ENCODE measurements at regions not wholly inside any gene's neighbourhood (a gene's known extent, or its start where the extent isn't known, plus 50 kb on each side); places are given as distances from the start of the nearest gene placed in this dataset.
"Not testable (repeated sequence)": the region's sequence is repeated elsewhere in the genome, so short reads cannot be mapped to it uniquely, and the experiment has no call there.

DNA sequence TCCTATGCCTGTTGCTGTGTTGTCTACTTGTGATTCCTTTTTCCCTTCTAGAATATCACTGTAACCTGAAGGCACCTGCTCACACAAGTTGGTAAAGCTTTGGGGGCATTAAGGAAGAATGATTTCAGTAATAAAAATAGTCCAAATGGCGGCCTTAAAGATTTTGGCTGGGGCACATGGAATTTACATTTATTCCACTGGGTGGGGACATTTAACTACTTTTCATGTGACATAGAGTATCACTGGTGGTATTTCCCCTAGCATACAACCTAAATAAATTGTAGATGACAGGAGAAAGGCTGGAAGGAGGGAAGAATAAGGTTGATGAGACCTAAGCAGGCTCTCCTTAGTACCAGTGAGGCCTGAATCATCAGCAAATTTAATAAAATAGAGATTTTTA is 121.8 kb upstream of the EDA2R start:
- H3K4me3 ChIP-seq (ENCODE audit: low read depth, poor library complexity, severe bottlenecking): no peak overlapping the region
- 68 to 75% methylated on average over 1 of the region's 1 CpG for WGBS, 2 donors
- no peak for DNase-seq (ENCODE audit: low spot score in 2 of 2)
- no peak for TF ChIP-seq POLR2A (IDR thresholded peaks at IDR 0.05)
- TF ChIP-seq, protein P1, sequence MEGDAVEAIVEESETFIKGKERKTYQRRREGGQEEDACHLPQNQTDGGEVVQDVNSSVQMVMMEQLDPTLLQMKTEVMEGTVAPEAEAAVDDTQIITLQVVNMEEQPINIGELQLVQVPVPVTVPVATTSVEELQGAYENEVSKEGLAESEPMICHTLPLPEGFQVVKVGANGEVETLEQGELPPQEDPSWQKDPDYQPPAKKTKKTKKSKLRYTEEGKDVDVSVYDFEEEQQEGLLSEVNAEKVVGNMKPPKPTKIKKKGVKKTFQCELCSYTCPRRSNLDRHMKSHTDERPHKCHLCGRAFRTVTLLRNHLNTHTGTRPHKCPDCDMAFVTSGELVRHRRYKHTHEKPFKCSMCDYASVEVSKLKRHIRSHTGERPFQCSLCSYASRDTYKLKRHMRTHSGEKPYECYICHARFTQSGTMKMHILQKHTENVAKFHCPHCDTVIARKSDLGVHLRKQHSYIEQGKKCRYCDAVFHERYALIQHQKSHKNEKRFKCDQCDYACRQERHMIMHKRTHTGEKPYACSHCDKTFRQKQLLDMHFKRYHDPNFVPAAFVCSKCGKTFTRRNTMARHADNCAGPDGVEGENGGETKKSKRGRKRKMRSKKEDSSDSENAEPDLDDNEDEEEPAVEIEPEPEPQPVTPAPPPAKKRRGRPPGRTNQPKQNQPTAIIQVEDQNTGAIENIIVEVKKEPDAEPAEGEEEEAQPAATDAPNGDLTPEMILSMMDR (IDR thresholded peaks at IDR 0.05): no peak
- intact Hi-C loops (cut with DNase I; ENCODE audit: low total_unique reads): no loop called here

DNA sequence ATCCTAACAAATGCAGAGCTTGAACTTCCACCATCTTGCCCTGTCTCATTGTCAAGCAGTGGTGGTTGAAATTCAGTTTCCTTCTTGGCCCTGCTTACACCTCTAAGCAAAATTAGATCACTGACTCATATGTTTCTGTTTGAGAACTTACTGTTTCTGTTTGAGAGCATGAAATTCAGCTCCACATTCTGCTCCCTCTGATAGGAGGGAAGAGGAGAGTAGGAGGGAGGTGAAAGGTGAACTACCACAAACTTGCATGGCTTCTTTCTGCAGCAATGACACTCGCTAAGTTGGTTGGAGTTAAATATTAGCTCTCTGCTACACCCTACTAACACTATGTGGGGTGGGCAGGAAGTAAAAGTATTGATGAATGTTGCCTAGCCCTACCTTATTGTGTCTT is 117.8 kb upstream of the EDA2R start:
- WGBS, 2 donors: 59 to 70% methylated on average over 1 of the region's 1 CpG
- no peak for TF ChIP-seq POLR2A (IDR thresholded peaks at IDR 0.05)
- TF ChIP-seq, protein P1 (IDR thresholded peaks at IDR 0.05): no peak
- no peak overlapping the region for H3K4me3 ChIP-seq (ENCODE audit: low read depth, poor library complexity, severe bottlenecking)
- intact Hi-C loops (cut with DNase I; ENCODE audit: low total_unique reads): no loop called here
- DNase-seq (ENCODE audit: low spot score in 2 of 2): no peak

DNA sequence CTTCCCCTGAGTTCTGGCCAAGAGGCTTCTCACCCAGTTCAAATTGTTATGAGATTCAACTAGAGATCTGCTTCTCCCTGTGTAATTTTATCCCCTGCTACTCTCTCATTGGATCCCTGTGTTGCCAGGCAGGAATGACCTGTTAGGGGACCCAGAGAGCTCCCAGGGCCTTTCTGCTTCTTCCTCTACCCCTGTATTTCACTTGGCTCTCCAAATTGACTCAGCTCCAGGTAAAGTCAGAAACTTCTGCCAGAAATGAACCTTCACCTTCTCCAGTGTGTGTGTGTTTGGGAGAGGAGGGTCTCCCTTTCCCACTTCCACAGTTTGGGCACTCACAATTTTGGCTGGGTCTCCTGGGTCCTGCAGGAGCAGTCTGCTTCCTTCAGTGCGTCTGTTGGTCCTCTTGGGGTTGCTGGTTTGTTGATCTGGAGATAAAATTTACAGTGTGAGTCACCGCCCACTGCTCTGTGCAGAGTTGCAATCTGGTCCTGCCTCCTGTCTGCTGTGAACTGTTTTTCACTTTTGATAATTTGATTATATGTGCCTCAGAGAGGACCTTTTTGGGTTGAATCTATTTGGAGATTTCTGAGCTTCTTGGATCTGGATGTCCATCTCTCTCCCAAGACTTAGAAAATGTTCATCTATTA is 112.4 kb upstream of the EDA2R start:
- intact Hi-C loops (cut with DNase I; ENCODE audit: low total_unique reads): no loop called here
- 19 to 42% methylated on average over 2 of the region's 2 CpGs for WGBS, 2 donors
- no peak for DNase-seq (ENCODE audit: low spot score in 2 of 2)
- no peak overlapping the region for H3K4me3 ChIP-seq (ENCODE audit: low read depth, poor library complexity, severe bottlenecking)
- TF ChIP-seq POLR2A (IDR thresholded peaks at IDR 0.05): no peak
- TF ChIP-seq, protein P1 (IDR thresholded peaks at IDR 0.05): no peak

DNA sequence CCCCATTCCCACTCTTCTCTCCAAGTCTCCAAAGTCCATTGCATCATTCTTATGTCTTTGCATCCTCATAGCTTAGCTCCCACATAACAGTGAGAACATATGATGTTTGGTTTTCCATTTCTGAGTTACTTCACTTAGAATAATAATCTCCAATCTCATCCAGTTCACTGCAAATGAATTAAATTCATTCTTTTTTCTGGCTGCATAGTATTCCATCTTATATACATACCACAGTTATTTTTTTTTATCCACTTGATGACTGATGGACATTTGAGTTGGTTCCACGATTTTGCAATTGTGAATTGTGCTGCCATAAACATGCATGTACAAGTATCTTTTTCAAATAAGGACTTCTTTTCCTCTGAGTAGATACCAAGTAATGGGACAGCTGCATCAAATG is 105.6 kb upstream of the EDA2R start:
- H3K4me3 ChIP-seq (ENCODE audit: low read depth, poor library complexity, severe bottlenecking); DNase-seq (ENCODE audit: low spot score in 2 of 2); intact Hi-C loops (cut with DNase I; ENCODE audit: low total_unique reads): not testable (repeated sequence)
- 52 to 70% methylated on average over 1 of the region's 1 CpG for WGBS, 2 donors

DNA sequence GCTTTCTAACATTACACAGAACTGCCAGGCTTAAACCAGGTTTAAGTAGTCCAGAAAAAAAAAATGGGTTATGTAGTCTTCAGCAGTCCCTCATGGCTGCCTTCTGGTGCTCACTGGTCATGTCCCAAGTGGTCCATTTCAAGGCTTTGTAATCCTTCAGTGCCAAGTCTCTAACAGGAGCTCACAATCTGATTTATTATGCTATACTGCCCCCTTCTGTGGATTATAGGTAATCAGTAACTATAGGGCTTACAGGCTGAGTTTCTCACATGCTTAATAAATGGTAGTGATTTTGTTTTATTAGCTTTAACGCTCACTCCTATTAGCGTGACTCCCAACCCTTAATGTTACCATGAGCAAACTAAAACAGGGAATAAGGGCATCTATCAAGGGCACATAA is 92.5 kb upstream of the EDA2R start:
- H3K4me3 ChIP-seq (ENCODE audit: low read depth, poor library complexity, severe bottlenecking): no peak overlapping the region
- WGBS, 2 donors: 30 to 37% methylated on average over 2 of the region's 2 CpGs
- DNase-seq (ENCODE audit: low spot score in 2 of 2): no peak
- intact Hi-C loops (cut with DNase I; ENCODE audit: low total_unique reads): no loop called here
- TF ChIP-seq, protein P1 (IDR thresholded peaks at IDR 0.05): no peak
- TF ChIP-seq POLR2A (IDR thresholded peaks at IDR 0.05): no peak

DNA sequence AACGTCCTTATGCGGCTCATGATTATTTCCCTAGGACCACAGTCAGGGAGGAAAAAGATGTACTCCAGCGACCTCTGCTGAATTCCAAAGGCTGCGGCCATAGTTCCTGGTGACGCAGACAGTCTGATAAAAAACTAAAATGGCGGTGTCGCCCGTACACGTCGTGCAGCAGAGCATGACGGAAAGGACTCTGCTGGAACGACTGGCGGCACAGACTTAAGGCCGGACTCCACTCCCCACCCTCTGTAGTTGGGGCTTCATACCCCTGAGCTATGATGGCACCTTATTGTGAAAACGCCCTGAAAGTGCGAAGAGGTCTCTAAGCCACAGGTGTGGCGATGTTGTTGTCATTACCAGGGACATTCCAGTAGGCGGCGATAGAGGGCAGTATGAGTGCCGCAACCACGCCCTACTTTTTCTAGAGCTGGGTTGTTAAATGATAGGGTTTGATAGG is 90.0 kb upstream of the EDA2R start:
- DNase-seq (ENCODE audit: low spot score in 2 of 2): peak; percentile 31 to 87
- TF ChIP-seq, protein P1 (IDR thresholded peaks at IDR 0.05): no peak
- no peak for TF ChIP-seq POLR2A (IDR thresholded peaks at IDR 0.05)
- H3K4me3 ChIP-seq (ENCODE audit: low read depth, poor library complexity, severe bottlenecking): no peak overlapping the region
- 3 to 27% methylated on average over 14 to 21 of the region's 21 CpGs for WGBS, 2 donors
- intact Hi-C loops (cut with DNase I; ENCODE audit: low total_unique reads): no loop called here
